GM12892 (cell line): ENCODE measurements at regions not wholly inside any gene's neighbourhood (a gene's known extent, or its start where the extent isn't known, plus 50 kb on each side); places are given as distances from the start of the nearest gene placed in this dataset.

Experiments used
- POLR2A ChIP-seq: IDR thresholded peaks from 2 replicates; pipeline ENCODE4 v1.6.1; 2011; ENCODE audit warnings: low read depth, low read length, control low read depth
- POLR2AphosphoS5 ChIP-seq: IDR thresholded peaks from 2 replicates; pipeline ENCODE4 v1.6.1; 2011; ENCODE audit warnings: low read depth, low read length, control low read depth
- TAF1 ChIP-seq: IDR thresholded peaks from 2 replicates; pipeline ENCODE4 v1.6.1; 2011; ENCODE audit warnings: low read depth, mild to moderate bottlenecking, control low read depth, low read length, borderline replicate concordance

DNA sequence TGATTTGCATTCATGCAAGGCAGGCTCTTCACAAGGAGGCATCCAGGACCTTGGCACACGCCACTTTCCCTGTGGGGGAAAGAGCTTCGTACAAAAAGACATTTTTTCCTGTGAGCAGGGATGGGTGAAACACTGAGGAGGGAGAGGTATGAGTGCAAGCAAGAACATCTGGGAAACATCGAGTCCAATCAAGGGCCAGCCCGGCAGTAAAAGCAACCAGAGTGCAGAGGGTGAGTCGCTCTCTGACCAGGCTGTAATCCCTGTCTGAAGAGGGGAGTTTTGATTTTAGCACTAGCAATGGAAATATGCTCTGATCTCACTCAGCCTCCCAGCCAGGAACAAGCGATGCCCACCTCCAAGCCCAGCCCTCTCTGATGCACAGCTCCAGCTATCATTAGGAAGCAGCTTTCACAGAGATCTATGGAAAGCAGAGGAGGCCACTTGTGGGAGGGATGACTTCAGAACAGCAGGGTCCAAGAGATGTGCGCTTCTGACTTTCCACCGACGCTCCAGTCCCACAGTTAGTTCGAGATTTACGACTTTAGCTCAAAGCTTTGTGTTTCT is 211.0 kb upstream of the ADAMTS16 start:
- TF ChIP-seq POLR2A (no peak), POLR2AphosphoS5 (no peak), TAF1 (no peak)
